Skeletal muscle tissue (tissue), 4 donors: ENCODE measurements at regions not wholly inside any gene's neighbourhood (a gene's known extent, or its start where the extent isn't known, plus 50 kb on each side); places are given as distances from the start of the nearest gene placed in this dataset. TPM values are rescaled to one million over a fixed set of nuclear protein-coding genes. Genes with fewer than 3 reads are reported as not detected.

Experiments
- H3K27ac ChIP-seq: one replicate; pipeline ENCODE4 v1.7.0; 2013; ENCODE audit warnings: mild to moderate bottlenecking, low read depth, low read length, inconsistent platforms
- H3K27me3 ChIP-seq, 3 donors: one replicate each; pipeline ENCODE4 v1.7.0; 2013; ENCODE audit warnings: low read length in 3 of 3; ENCODE audit not compliant: control insufficient read depth in 3 of 3, insufficient read depth in 3 of 3
- H3K36me3 ChIP-seq, 3 donors: one replicate each; pipeline ENCODE4 v1.7.0; 2013; ENCODE audit warnings: low read length in 3 of 3; ENCODE audit not compliant: control insufficient read depth in 3 of 3, insufficient read depth in 3 of 3
- H3K4me1 ChIP-seq, 3 donors: one replicate each; pipeline ENCODE4 v1.7.0; 2013; ENCODE audit warnings: low read length in 3 of 3, mild to moderate bottlenecking in 3 of 3; ENCODE audit not compliant: control insufficient read depth in 3 of 3, insufficient read depth in 3 of 3
- H3K4me3 ChIP-seq, 3 donors: one replicate each; pipeline ENCODE4 v1.7.0; 2013; ENCODE audit warnings: low read length in 3 of 3
- H3K9ac ChIP-seq, 3 donors: one replicate each; pipeline ENCODE4 v1.7.0; 2013; ENCODE audit warnings: low read length in 3 of 3, mild to moderate bottlenecking in 3 of 3, moderate library complexity in 2 of 3, low read depth in 1 of 3
- H3K9me3 ChIP-seq, 3 donors: one replicate each; pipeline ENCODE4 v1.7.0; 2013; ENCODE audit warnings: low read length in 3 of 3; ENCODE audit not compliant: control insufficient read depth in 3 of 3
- small RNA-seq: library from RNA; depleted of rRNA; stranded (forward); fragments of <200 nt; gene quantifications from one replicate; pipeline ENCODE3, GENCODE V24; 2014
- donor health status: Osteomylitis.

GRCh38 chr1:106995970-106996369 lies 60.5 kb upstream of the PRMT6 start:
- Histone ChIP-seq H3K4me1 (no peaks in the 10 kb centered on the region), H3K9ac (no peak overlapping the region), H3K27ac (no peak overlapping the region), H3K9me3 (no peaks in the 10 kb centered on the region), H3K36me3 (no peaks in the 10 kb centered on the region), H3K27me3 (peaks cover 0 to 2% (median 0%) of the 10 kb centered on the region in 3 donors), H3K4me3 (no peak overlapping the region)

- peaks cover 0 to 2% (median 0%) of the 10 kb centered on the region in 3 donors for H3K27me3 ChIP-seq
- H3K4me3 ChIP-seq: no peak overlapping the region
- no peaks in the 10 kb centered on the region for H3K36me3 ChIP-seq
- no peaks in the 10 kb centered on the region for H3K4me1 ChIP-seq
- H3K9me3 ChIP-seq: no peaks in the 10 kb centered on the region
- no peak overlapping the region for H3K27ac ChIP-seq
- no peak overlapping the region for H3K9ac ChIP-seq
These were observed 58.0 kb upstream of the PRMT6 start for GRCh38 chr1:106998431-106999002.

GRCh38 chr1:107000902-107001301 lies 55.6 kb upstream of the PRMT6 start:
- H3K36me3 ChIP-seq: no peaks in the 10 kb centered on the region
- no peaks in the 10 kb centered on the region for H3K9me3 ChIP-seq
- H3K27ac ChIP-seq: no peak overlapping the region
- H3K4me1 ChIP-seq: no peaks in the 10 kb centered on the region
- no peak overlapping the region for H3K9ac ChIP-seq
- no peak overlapping the region for H3K4me3 ChIP-seq
- H3K27me3 ChIP-seq: peaks cover 0 to 2% (median 0%) of the 10 kb centered on the region in 3 donors

GRCh38 chr1:107003972-107004371 lies 52.5 kb upstream of the PRMT6 start:
- no peak overlapping the region for H3K9ac ChIP-seq
- H3K27ac ChIP-seq: no peak overlapping the region
- no peak overlapping the region for H3K4me3 ChIP-seq
- H3K27me3 ChIP-seq: peaks cover 0 to 2% (median 0%) of the 10 kb centered on the region in 3 donors
- no peaks in the 10 kb centered on the region for H3K9me3 ChIP-seq
- H3K36me3 ChIP-seq: no peaks in the 10 kb centered on the region
- H3K4me1 ChIP-seq: no peaks in the 10 kb centered on the region

GRCh38 chr1:107004421-107004820 lies 52.1 kb upstream of the PRMT6 start:
- no peak overlapping the region for H3K4me3 ChIP-seq
- H3K27ac ChIP-seq: no peak overlapping the region
- no peaks in the 10 kb centered on the region for H3K4me1 ChIP-seq
- no peak overlapping the region for H3K9ac ChIP-seq
- no peaks in the 10 kb centered on the region for H3K9me3 ChIP-seq
- H3K36me3 ChIP-seq: no peaks in the 10 kb centered on the region
- peaks cover 0 to 2% (median 0%) of the 10 kb centered on the region in 3 donors for H3K27me3 ChIP-seq

Small RNA genes in the stretch of these regions (small RNA-seq; reads per million reads assigned to genes)
- not detected for gene AL596327.1
- not detected for gene SEPT2P1
